GM23248 (cell line): ENCODE measurements at regions not wholly inside any gene's neighbourhood (a gene's known extent, or its start where the extent isn't known, plus 50 kb on each side); places are given as distances from the start of the nearest gene placed in this dataset.

Source experiments
- DNase-seq: peaks from one replicate; pipeline ENCODE4 v3.0.0-alpha.2; 2015
- H2AFZ ChIP-seq: fragments of 200-600 bp; sonication (generic); 2 replicates; pipeline ENCODE4 v1.6.1; 2016; ENCODE audit warnings: antibody characterized with exemption
- H3F3A ChIP-seq: fragments of 200-600 bp; sonication (generic); 2 replicates; pipeline ENCODE4 v1.6.1; 2016; ENCODE audit warnings: mild to moderate bottlenecking, antibody characterized with exemption, mixed run types; ENCODE audit not compliant: insufficient read depth
- H3K27ac ChIP-seq: fragments of 200-600 bp; sonication (generic); 2 replicates; pipeline ENCODE4 v1.5.1; 2016; ENCODE audit warnings: mild to moderate bottlenecking
- H3K27me3 ChIP-seq: fragments of 200-600 bp; sonication (generic); replicated peaks from 2 replicates; pipeline ENCODE4 v1.6.1; 2016; ENCODE audit warnings: mild to moderate bottlenecking; ENCODE audit not compliant: insufficient read depth
- H3K36me3 ChIP-seq: fragments of 200-600 bp; sonication (generic); 2 replicates; pipeline ENCODE4 v1.6.1; 2016; ENCODE audit warnings: low read depth, mild to moderate bottlenecking
- H3K4me1 ChIP-seq: fragments of 200-600 bp; sonication (generic); 2 replicates; pipeline ENCODE4 v1.6.1; 2016; ENCODE audit warnings: mild to moderate bottlenecking; ENCODE audit not compliant: insufficient read depth
- H3K4me2 ChIP-seq: fragments of 200-600 bp; sonication (generic); one replicate; pipeline ENCODE4 v1.6.1; 2016; ENCODE audit warnings: mild to moderate bottlenecking; ENCODE audit not compliant: unreplicated experiment
- H3K4me3 ChIP-seq: fragments of 200-600 bp; sonication (generic); 2 replicates; pipeline ENCODE4 v1.5.1; 2016; ENCODE audit warnings: mild to moderate bottlenecking
- H3K79me2 ChIP-seq: fragments of 200-600 bp; sonication (generic); 2 replicates; pipeline ENCODE4 v1.6.1; 2016; ENCODE audit warnings: mild to moderate bottlenecking; ENCODE audit not compliant: insufficient read depth
- H3K9ac ChIP-seq: fragments of 200-600 bp; sonication (generic); 2 replicates; pipeline ENCODE4 v1.6.1; 2016; ENCODE audit warnings: mild to moderate bottlenecking
- H3K9me2 ChIP-seq: fragments of 200-600 bp; sonication (generic); 2 replicates; pipeline ENCODE4 v1.6.1; 2016; ENCODE audit warnings: mixed run types, mild to moderate bottlenecking, moderate library complexity; ENCODE audit not compliant: insufficient read depth
- H3K9me3 ChIP-seq: fragments of 200-600 bp; sonication (generic); one replicate; pipeline ENCODE4 v1.6.1; 2017; ENCODE audit warnings: low read depth
- H4K20me1 ChIP-seq: fragments of 200-600 bp; sonication (generic); 2 replicates; pipeline ENCODE4 v1.6.0; 2016; ENCODE audit not compliant: insufficient read depth
- EZH2 ChIP-seq: fragments of 200-600 bp; sonication (generic); IDR thresholded peaks from 2 replicates; pipeline ENCODE4 v1.6.1; 2018; ENCODE audit warnings: antibody characterized with exemption, mild to moderate bottlenecking; ENCODE audit not compliant: insufficient read depth, poor library complexity, severe bottlenecking
- EZH2phosphoT487 ChIP-seq: fragments of 200-600 bp; sonication (generic); IDR thresholded peaks from 2 replicates; pipeline ENCODE4 v1.6.1; 2018; ENCODE audit warnings: antibody characterized with exemption, moderate library complexity, mild to moderate bottlenecking, low read depth; ENCODE audit not compliant: insufficient read depth
- WGBS, 2 experiments: methylation state at CpG; one replicate each; pipeline ENCODE4 v1.1.6; 2015 to 2017; ENCODE audit warnings: low lambda C conversion rate in 2 of 2, low coverage in 1 of 2; ENCODE audit errors: missing lambda C conversion rate in 2 of 2; 5-methylcytosine and 5-hydroxymethylcytosine counted together
- in situ Hi-C: fragments of 300-500 bp; cut with MboI; formaldehyde crosslinking; loops from 2 replicates; pipeline ENCODE4 v1.15.0; 2020

- in situ Hi-C loops = no loop called here
- no peak for DNase-seq
- TF ChIP-seq EZH2 (no peak), EZH2phosphoT487 (no peak)
- no peak overlapping the region for H3K27ac ChIP-seq
- H3K9ac ChIP-seq = no peak overlapping the region
- no peak overlapping the region for H3K4me3 ChIP-seq
- H3K4me2 ChIP-seq = no peak overlapping the region
- no peaks in the 10 kb centered on the region for H3K36me3 ChIP-seq
- H3K27me3 ChIP-seq = no peaks in the 10 kb centered on the region
- 7 to 11% methylated on average over 2 of the region's 2 CpGs for WGBS, 2 experiments
- H3K9me3 ChIP-seq = no peaks in the 10 kb centered on the region
- no peaks in the 10 kb centered on the region for H3K79me2 ChIP-seq
- no peaks in the 10 kb centered on the region for H3F3A ChIP-seq
- no peak overlapping the region for H2AFZ ChIP-seq
- no peaks in the 10 kb centered on the region for H3K9me2 ChIP-seq
- H4K20me1 ChIP-seq = no peaks in the 10 kb centered on the region
- H3K4me1 ChIP-seq = no peaks in the 10 kb centered on the region
Measured at GRCh38 chr13:70363991-70364390, 255.7 kb upstream of the KLHL1 start.

GRCh38 chr13:70362820-70363570, 254.7 kb upstream of the KLHL1 start:
- 28 to 38% methylated on average over 5 of the region's 5 CpGs for WGBS, 2 experiments

GRCh38 chr13:70357031-70357430, 248.8 kb upstream of the KLHL1 start:
- no peaks in the 10 kb centered on the region for H3K9me3 ChIP-seq
- no peaks in the 10 kb centered on the region for H3K79me2 ChIP-seq
- in situ Hi-C loops = no loop called here
- no peak for TF ChIP-seq EZH2
- TF ChIP-seq EZH2phosphoT487 = no peak
- WGBS, 2 experiments = 7 to 14% methylated on average over 1 of the region's 1 CpG
- no peak for DNase-seq
- H3K36me3 ChIP-seq = no peaks in the 10 kb centered on the region
- H3K4me3 ChIP-seq = no peak overlapping the region
- H3F3A ChIP-seq = no peaks in the 10 kb centered on the region
- H3K9me2 ChIP-seq = no peaks in the 10 kb centered on the region
- H3K27me3 ChIP-seq = no peaks in the 10 kb centered on the region
- no peaks in the 10 kb centered on the region for H3K4me1 ChIP-seq
- no peak overlapping the region for H3K27ac ChIP-seq
- H4K20me1 ChIP-seq = no peaks in the 10 kb centered on the region
- no peak overlapping the region for H3K9ac ChIP-seq
- H2AFZ ChIP-seq = no peak overlapping the region
- no peak overlapping the region for H3K4me2 ChIP-seq

More at GRCh38 chr13:70362820-70363570, 254.7 kb upstream of the KLHL1 start:
- Histone ChIP-seq H3K27me3 (no peaks in the 10 kb centered on the region), H3K4me3 (no peak overlapping the region), H3K79me2 (no peaks in the 10 kb centered on the region), H3K9ac (no peak overlapping the region), H3K9me2 (no peaks in the 10 kb centered on the region), H4K20me1 (no peaks in the 10 kb centered on the region), H3K4me2 (no peak overlapping the region), H3K9me3 (no peaks in the 10 kb centered on the region), H2AFZ (no peak overlapping the region), H3K4me1 (no peaks in the 10 kb centered on the region), H3K36me3 (no peaks in the 10 kb centered on the region), H3F3A (no peaks in the 10 kb centered on the region), H3K27ac (no peak overlapping the region)
- in situ Hi-C loops = no loop called here
- no peak for DNase-seq
- TF ChIP-seq EZH2phosphoT487 (no peak), EZH2 (no peak)

GRCh38 chr13:70353096-70353495, 244.8 kb upstream of the KLHL1 start:
- no peak overlapping the region for H3K4me2 ChIP-seq
- DNase-seq = no peak
- WGBS, 2 experiments = 0% methylated on average over 2 of the region's 2 CpGs
- no peaks in the 10 kb centered on the region for H3K79me2 ChIP-seq
- no peak overlapping the region for H3K9ac ChIP-seq
- in situ Hi-C loops = no loop called here
- H3K4me1 ChIP-seq = no peaks in the 10 kb centered on the region
- H3F3A ChIP-seq = no peaks in the 10 kb centered on the region
- no peaks in the 10 kb centered on the region for H3K9me2 ChIP-seq
- no peak overlapping the region for H2AFZ ChIP-seq
- H3K27ac ChIP-seq = no peak overlapping the region
- no peaks in the 10 kb centered on the region for H3K9me3 ChIP-seq
- TF ChIP-seq EZH2phosphoT487 (no peak), EZH2 (no peak)
- H4K20me1 ChIP-seq = no peaks in the 10 kb centered on the region
- no peaks in the 10 kb centered on the region for H3K36me3 ChIP-seq
- H3K4me3 ChIP-seq = no peak overlapping the region
- H3K27me3 ChIP-seq = no peaks in the 10 kb centered on the region
